ENCODE measurements at regions not wholly inside any gene's neighbourhood (a gene's known extent, or its start where the extent isn't known, plus 50 kb on each side); places are given as distances from the start of the nearest gene placed in this dataset.

GRCh38 chr4:110780538-110780937 lies 157.7 kb upstream of the PITX2 start:
- TF ChIP-seq CTCF (IDR thresholded peaks at IDR 0.05; ENCODE audit: insufficient read depth, low read depth, low read length), result no peak
- DNase-seq (ENCODE audit: low read depth), result no peak
- ChIA-PET POLR2A (no interaction called here), CTCF (no interaction called here)
- no peaks in the 10 kb centered on the region for H3K27me3 ChIP-seq (ENCODE audit: control insufficient read depth, insufficient read depth, low read length)
- H3K36me3 ChIP-seq (ENCODE audit: control insufficient read depth, insufficient read depth, low read length), result no peaks in the 10 kb centered on the region
- H3K4me3 ChIP-seq (ENCODE audit: low read depth, low read length), result no peak overlapping the region

GRCh38 chr4:110781944-110782343 lies 159.1 kb upstream of the PITX2 start:
- DNase-seq (ENCODE audit: low read depth), result no peak
- CTCF ChIA-PET, result interaction anchor here (0.7 kb wide), 1 partner anchor 789 kb away, joined by 3 read pairs; no protein-coding TSS in a partner anchor
- H3K4me3 ChIP-seq (ENCODE audit: low read depth, low read length), result no peak overlapping the region
- no peaks in the 10 kb centered on the region for H3K36me3 ChIP-seq (ENCODE audit: control insufficient read depth, insufficient read depth, low read length)
- no peak for TF ChIP-seq CTCF (IDR thresholded peaks at IDR 0.05; ENCODE audit: insufficient read depth, low read depth, low read length)
- no peaks in the 10 kb centered on the region for H3K27me3 ChIP-seq (ENCODE audit: control insufficient read depth, insufficient read depth, low read length)
- POLR2A ChIA-PET, result no interaction called here

GRCh38 chr4:110787109-110787508 lies 164.2 kb upstream of the PITX2 start:
- H3K27me3 ChIP-seq (ENCODE audit: control insufficient read depth, insufficient read depth, low read length), result no peaks in the 10 kb centered on the region
- no peak for DNase-seq (ENCODE audit: low read depth)
- no peak for TF ChIP-seq CTCF (IDR thresholded peaks at IDR 0.05; ENCODE audit: insufficient read depth, low read depth, low read length)
- ChIA-PET CTCF (no interaction called here), POLR2A (no interaction called here)
- no peaks in the 10 kb centered on the region for H3K36me3 ChIP-seq (ENCODE audit: control insufficient read depth, insufficient read depth, low read length)
- H3K4me3 ChIP-seq (ENCODE audit: low read depth, low read length), result no peak overlapping the region

- no peak for TF ChIP-seq CTCF (IDR thresholded peaks at IDR 0.05; ENCODE audit: insufficient read depth, low read depth, low read length)
- DNase-seq (ENCODE audit: low read depth), result no peak
- CTCF ChIA-PET, result no interaction called here
- POLR2A ChIA-PET, result no interaction called here
- Histone ChIP-seq H3K27me3 (ENCODE audit: control insufficient read depth, insufficient read depth, low read length) (no peaks in the 10 kb centered on the region), H3K4me3 (ENCODE audit: low read depth, low read length) (no peak overlapping the region), H3K36me3 (ENCODE audit: control insufficient read depth, insufficient read depth, low read length) (no peaks in the 10 kb centered on the region)
Observed at GRCh38 chr4:110787707-110788106, 164.8 kb upstream of the PITX2 start.

- ChIA-PET CTCF (no interaction called here), POLR2A (no interaction called here)
- H3K4me3 ChIP-seq (ENCODE audit: low read depth, low read length), result no peak overlapping the region
- TF ChIP-seq CTCF (IDR thresholded peaks at IDR 0.05; ENCODE audit: insufficient read depth, low read depth, low read length), result no peak
- no peaks in the 10 kb centered on the region for H3K27me3 ChIP-seq (ENCODE audit: control insufficient read depth, insufficient read depth, low read length)
- no peak for DNase-seq (ENCODE audit: low read depth)
- no peaks in the 10 kb centered on the region for H3K36me3 ChIP-seq (ENCODE audit: control insufficient read depth, insufficient read depth, low read length)
Observed at GRCh38 chr4:110788302-110788701, 165.4 kb upstream of the PITX2 start.
